GM20000 (cell line): ENCODE measurements at regions not wholly inside any gene's neighbourhood (a gene's known extent, or its start where the extent isn't known, plus 50 kb on each side); places are given as distances from the start of the nearest gene placed in this dataset.

Experiments used
- DNase-seq: peaks from one replicate; pipeline ENCODE4 v3.0.0; 2012; ENCODE audit warnings: low spot score
- CTCF ChIP-seq: IDR thresholded peaks from 2 replicates; pipeline ENCODE4 v1.5.1; 2012; ENCODE audit warnings: mild to moderate bottlenecking, control low read depth; ENCODE audit errors: extremely low read depth, missing control alignments

GRCh38 chr5:3511934-3512333 is 83.7 kb upstream of the IRX1 start:
- TF ChIP-seq CTCF, result no peak
- DNase-seq, result no peak

GRCh38 chr5:3511519-3511918 is 84.1 kb upstream of the IRX1 start:
- TF ChIP-seq CTCF, result no peak
- no peak for DNase-seq

GRCh38 chr5:3510642-3511417 is 84.8 kb upstream of the IRX1 start:
- DNase-seq, result no peak
- no peak for TF ChIP-seq CTCF

DNA sequence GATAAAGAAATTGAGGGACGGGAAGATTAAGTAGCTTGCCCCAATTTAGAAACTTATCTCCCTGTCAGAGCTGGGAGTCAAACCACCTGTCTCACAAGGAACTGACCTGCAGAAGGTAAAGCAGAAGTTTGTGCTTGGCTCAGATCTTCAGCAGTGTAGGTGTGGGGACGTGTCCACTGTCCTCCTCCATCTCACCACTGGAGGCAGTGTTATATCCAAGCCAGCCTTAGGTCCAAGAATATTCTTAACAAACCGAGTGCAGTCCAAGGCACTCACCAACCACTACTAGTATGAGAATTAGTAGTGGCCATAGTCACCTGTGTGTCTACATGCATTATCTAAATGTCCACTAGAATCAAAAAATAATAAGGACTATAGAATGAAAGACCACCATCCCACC is 86.3 kb upstream of the IRX1 start:
- TF ChIP-seq CTCF, result no peak
- no peak for DNase-seq

DNA sequence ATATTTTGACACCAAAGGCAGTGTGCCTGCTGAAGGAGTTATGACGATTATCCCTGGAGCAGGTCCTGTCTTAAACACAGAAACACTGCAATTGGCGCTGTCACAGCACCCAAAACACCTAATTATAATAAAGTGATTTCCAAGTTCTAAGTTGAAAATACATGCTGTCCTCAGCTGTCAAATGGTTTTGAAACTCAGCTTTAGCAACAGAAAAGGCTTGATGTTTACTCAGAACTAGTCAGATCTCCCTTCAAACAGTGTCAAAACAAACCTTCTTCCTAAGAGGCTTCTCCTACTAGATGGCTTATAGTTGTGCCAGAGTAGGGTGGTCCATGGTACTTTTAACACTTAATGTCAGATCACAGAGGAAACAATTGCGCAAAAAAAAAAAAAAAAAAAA is 87.2 kb upstream of the IRX1 start:
- TF ChIP-seq CTCF, result no peak
- no peak for DNase-seq

GRCh38 chr5:3490957-3491507 is 104.6 kb upstream of the IRX1 start:
- DNase-seq, result no peak
- no peak for TF ChIP-seq CTCF

DNA sequence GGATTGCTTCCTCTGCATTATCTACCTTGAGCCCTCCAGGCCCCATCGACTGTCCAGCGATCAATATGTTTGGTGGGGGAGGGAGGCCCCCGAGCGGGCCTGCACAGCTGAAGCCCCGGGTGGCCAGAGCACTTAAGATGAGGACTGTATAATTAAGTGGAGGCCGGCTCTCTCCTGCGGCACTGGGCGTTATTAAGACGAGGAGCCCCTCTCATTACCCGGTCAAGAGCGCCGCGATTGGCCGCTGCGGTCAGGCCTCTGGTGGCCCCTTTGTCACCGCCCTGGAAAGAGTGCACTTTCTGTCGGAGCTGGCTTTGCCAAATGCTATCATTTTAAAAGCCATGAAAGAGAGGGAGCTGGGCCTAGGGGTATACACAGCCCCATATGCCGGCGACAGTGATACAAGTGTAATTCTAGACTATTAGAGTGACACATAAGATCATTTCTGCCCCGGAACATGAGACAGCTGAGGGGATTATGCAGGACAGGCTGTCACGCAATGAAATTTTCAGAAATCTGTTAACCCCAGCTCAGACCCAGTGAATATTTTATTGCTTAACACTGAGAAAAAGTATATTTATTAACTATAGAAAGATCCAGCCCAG is 106.3 kb upstream of the IRX1 start:
- no peak for DNase-seq
- TF ChIP-seq CTCF, result no peak
